Activated CD8-positive, alpha-beta memory T cell treated with anti-CD3 and anti-CD28 coated beads, Interleukin-2, amount 50 U/mL, for 4 hours (primary cell): ENCODE measurements at regions not wholly inside any gene's neighbourhood (a gene's known extent, or its start where the extent isn't known, plus 50 kb on each side); places are given as distances from the start of the nearest gene placed in this dataset.
"Not testable (repeated sequence)": the region's sequence is repeated elsewhere in the genome, so short reads cannot be mapped to it uniquely, and the experiment has no call there.

Experiments
- DNase-seq: peaks from one replicate; pipeline ENCODE4 v3.0.0-alpha.2; 2020

- DNase-seq, result no peak
Observed at GRCh38 chr14:71366861-71367260, 459.6 kb downstream of the PCNX1 start.

GRCh38 chr14:71371711-71372396 is 464.6 kb downstream of the PCNX1 start:
- DNase-seq, result no peak

- DNase-seq, result no peak
Observed at GRCh38 chr14:71372411-71372838, 465.2 kb downstream of the PCNX1 start.

GRCh38 chr14:71373773-71374172 is 466.5 kb downstream of the PCNX1 start:
- no peak for DNase-seq

GRCh38 chr14:71374989-71375388 is 467.7 kb downstream of the PCNX1 start:
- DNase-seq, result no peak

GRCh38 chr14:71377099-71377498 is 469.8 kb downstream of the PCNX1 start:
- DNase-seq, result no peak

GRCh38 chr14:71380271-71380670 is 473.0 kb downstream of the PCNX1 start:
- no peak for DNase-seq

- DNase-seq, result no peak
Observed at GRCh38 chr14:71381814-71382213, 474.6 kb downstream of the PCNX1 start.

- no peak for DNase-seq
Observed at GRCh38 chr14:71382315-71382714, 475.1 kb downstream of the PCNX1 start.

- no peak for DNase-seq
Observed at GRCh38 chr14:71383510-71383909, 476.3 kb downstream of the PCNX1 start.

GRCh38 chr14:71384007-71384845 is 477.0 kb downstream of the PCNX1 start:
- no peak for DNase-seq

GRCh38 chr14:71387753-71388152 is 480.5 kb downstream of the PCNX1 start:
- no peak for DNase-seq

- DNase-seq, result no peak
Observed at GRCh38 chr14:71388336-71388735, 481.1 kb downstream of the PCNX1 start.

- DNase-seq, result no peak
Observed at GRCh38 chr14:71388862-71389261, 481.6 kb downstream of the PCNX1 start.

- no peak for DNase-seq
Observed at GRCh38 chr14:71394386-71394785, 487.1 kb downstream of the PCNX1 start.

GRCh38 chr14:71395151-71395604 is 487.9 kb downstream of the PCNX1 start:
- no peak for DNase-seq

GRCh38 chr14:71395636-71396035 is 488.4 kb downstream of the PCNX1 start:
- no peak for DNase-seq

- DNase-seq, result no peak
Observed at GRCh38 chr14:71396050-71396677, 488.9 kb downstream of the PCNX1 start.

GRCh38 chr14:71397371-71397770 is 490.1 kb downstream of the PCNX1 start:
- DNase-seq, result no peak

GRCh38 chr14:71398450-71398849 is 491.2 kb downstream of the PCNX1 start:
- no peak for DNase-seq

- no peak for DNase-seq
Observed at GRCh38 chr14:71399057-71399487, 491.8 kb downstream of the PCNX1 start.

- DNase-seq, result no peak
Observed at GRCh38 chr14:71400871-71401321, 493.6 kb downstream of the PCNX1 start.

GRCh38 chr14:71402415-71402814 is 495.2 kb downstream of the PCNX1 start:
- DNase-seq, result not testable (repeated sequence)

- DNase-seq, result no peak
Observed at GRCh38 chr14:71403656-71404055, 496.4 kb downstream of the PCNX1 start.
